ENCODE measurements at regions not wholly inside any gene's neighbourhood (a gene's known extent, or its start where the extent isn't known, plus 50 kb on each side); places are given as distances from the start of the nearest gene placed in this dataset.

DNA sequence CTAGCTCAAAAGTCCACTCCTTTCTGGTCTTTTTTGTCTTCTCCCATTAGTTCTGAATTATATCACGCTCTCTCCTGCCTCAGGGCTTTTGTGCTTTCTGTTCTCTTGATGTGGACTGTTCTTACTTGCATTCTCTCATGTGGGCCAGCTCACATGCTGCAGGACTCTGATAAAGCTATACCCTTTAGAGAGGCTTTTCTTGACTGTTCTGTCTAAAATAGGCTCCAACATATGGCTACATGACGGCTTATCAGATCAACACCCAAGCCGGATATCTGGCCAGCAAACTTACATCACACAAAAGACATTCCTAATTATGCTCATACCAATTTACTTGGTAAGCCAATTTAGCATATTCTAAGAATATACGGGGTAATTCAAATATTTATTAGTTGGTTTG is 1494.5 kb downstream of the TECRL start (continued):
- TF ChIP-seq BACH1 (IDR thresholded peaks at IDR 0.05; ENCODE audit: borderline replicate concordance): no peak
- TF ChIP-seq HCFC1 (IDR thresholded peaks at IDR 0.05; ENCODE audit: low read length): no peak
- no peak for TF ChIP-seq RB1 (IDR thresholded peaks at IDR 0.05; ENCODE audit: borderline replicate concordance)
- TF ChIP-seq, protein P1, sequence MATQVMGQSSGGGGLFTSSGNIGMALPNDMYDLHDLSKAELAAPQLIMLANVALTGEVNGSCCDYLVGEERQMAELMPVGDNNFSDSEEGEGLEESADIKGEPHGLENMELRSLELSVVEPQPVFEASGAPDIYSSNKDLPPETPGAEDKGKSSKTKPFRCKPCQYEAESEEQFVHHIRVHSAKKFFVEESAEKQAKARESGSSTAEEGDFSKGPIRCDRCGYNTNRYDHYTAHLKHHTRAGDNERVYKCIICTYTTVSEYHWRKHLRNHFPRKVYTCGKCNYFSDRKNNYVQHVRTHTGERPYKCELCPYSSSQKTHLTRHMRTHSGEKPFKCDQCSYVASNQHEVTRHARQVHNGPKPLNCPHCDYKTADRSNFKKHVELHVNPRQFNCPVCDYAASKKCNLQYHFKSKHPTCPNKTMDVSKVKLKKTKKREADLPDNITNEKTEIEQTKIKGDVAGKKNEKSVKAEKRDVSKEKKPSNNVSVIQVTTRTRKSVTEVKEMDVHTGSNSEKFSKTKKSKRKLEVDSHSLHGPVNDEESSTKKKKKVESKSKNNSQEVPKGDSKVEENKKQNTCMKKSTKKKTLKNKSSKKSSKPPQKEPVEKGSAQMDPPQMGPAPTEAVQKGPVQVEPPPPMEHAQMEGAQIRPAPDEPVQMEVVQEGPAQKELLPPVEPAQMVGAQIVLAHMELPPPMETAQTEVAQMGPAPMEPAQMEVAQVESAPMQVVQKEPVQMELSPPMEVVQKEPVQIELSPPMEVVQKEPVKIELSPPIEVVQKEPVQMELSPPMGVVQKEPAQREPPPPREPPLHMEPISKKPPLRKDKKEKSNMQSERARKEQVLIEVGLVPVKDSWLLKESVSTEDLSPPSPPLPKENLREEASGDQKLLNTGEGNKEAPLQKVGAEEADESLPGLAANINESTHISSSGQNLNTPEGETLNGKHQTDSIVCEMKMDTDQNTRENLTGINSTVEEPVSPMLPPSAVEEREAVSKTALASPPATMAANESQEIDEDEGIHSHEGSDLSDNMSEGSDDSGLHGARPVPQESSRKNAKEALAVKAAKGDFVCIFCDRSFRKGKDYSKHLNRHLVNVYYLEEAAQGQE (IDR thresholded peaks at IDR 0.05; ENCODE audit: low read depth, low read length): no peak
- no peak for TF ChIP-seq LARP7 (IDR thresholded peaks at IDR 0.05)
- TF ChIP-seq CHD4 (IDR thresholded peaks at IDR 0.05): no peak
- TF ChIP-seq YY1 (IDR thresholded peaks at IDR 0.05; ENCODE audit: low read depth, low read length): no peak
- TF ChIP-seq ZNF622 (IDR thresholded peaks at IDR 0.05): no peak
- TF ChIP-seq SUPT20H (IDR thresholded peaks at IDR 0.05; ENCODE audit: borderline replicate concordance, control insufficient read depth, low read depth, low read length): no peak

DNA sequence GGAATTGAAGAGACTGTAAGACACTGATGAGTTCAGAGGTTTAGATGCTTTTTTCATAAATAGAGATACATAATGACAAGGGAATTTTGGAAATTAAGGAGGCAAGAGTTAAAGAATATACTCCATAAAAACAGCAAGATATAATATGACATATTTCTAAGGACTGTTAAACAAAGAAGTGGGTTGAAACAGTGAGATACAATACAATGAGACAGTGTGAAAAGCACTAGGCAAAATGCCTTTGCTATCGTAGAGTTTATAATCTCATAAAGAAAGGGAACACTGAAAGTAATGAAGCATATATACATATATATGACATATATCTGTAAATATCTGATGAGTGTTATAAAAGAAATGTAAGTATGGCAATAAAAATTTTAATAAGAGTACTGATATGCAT is 1496.2 kb downstream of the TECRL start:
- intact Hi-C loops (cut with micrococcal nuclease; ENCODE audit: unreplicated experiment): no loop called here
- Histone ChIP-seq H3K4me2 (ENCODE audit: control insufficient read depth, insufficient read depth) (no peak overlapping the region), H3K9me3 (replicated peaks; ENCODE audit: control insufficient read depth, insufficient read depth, low read length) (no peaks in the 10 kb centered on the region), H3K27ac (ENCODE audit: control insufficient read depth, insufficient read depth) (no peak overlapping the region), H4K20me1 (ENCODE audit: control insufficient read depth, insufficient read depth) (no peaks in the 10 kb centered on the region), H3K4me3 (no peak overlapping the region), H3K27me3 (replicated peaks in 1 of 2; ENCODE audit: control insufficient read depth in 2 of 2, insufficient read depth in 2 of 2, low read length in 1 of 2) (no peaks in the 10 kb centered on the region), H3K36me3 (ENCODE audit: control insufficient read depth in 2 of 2, insufficient read depth in 2 of 2, low read length in 1 of 2) (no peaks in the 10 kb centered on the region), H3K79me2 (ENCODE audit: control insufficient read depth, insufficient read depth, low read length) (no peaks in the 10 kb centered on the region), H3K4me1 (ENCODE audit: control insufficient read depth, insufficient read depth, low read length) (no peaks in the 10 kb centered on the region), H2AFZ (ENCODE audit: control insufficient read depth, low read depth, low read length) (no peak overlapping the region), H3K9ac (ENCODE audit: control insufficient read depth, insufficient read depth, low read length) (no peak overlapping the region)
- in situ Hi-C loops (cut with MboI): no loop called here
- ChIA-PET CTCF (no interaction called here), SMC1A (ENCODE audit: uncharacterized antibody, unreplicated experiment) (no interaction called here), POLR2A (no interaction called here), RAD21 (ENCODE audit: unreplicated experiment) (no interaction called here)
- FAIRE-seq: no peak
- 38% methylated on average over 1 of the region's 1 CpG for WGBS (ENCODE audit: insufficient coverage, insufficient replicate concordance, low lambda C conversion rate, missing lambda C conversion rate)
- no peak for TF ChIP-seq MEF2A (IDR thresholded peaks at IDR 0.05; ENCODE audit: insufficient read depth, low read depth, low read length)
- TF ChIP-seq, protein P2, sequence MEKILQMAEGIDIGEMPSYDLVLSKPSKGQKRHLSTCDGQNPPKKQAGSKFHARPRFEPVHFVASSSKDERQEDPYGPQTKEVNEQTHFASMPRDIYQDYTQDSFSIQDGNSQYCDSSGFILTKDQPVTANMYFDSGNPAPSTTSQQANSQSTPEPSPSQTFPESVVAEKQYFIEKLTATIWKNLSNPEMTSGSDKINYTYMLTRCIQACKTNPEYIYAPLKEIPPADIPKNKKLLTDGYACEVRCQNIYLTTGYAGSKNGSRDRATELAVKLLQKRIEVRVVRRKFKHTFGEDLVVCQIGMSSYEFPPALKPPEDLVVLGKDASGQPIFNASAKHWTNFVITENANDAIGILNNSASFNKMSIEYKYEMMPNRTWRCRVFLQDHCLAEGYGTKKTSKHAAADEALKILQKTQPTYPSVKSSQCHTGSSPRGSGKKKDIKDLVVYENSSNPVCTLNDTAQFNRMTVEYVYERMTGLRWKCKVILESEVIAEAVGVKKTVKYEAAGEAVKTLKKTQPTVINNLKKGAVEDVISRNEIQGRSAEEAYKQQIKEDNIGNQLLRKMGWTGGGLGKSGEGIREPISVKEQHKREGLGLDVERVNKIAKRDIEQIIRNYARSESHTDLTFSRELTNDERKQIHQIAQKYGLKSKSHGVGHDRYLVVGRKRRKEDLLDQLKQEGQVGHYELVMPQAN (conservative IDR thresholded peaks at IDR 0.05): no peak
- no peak for TF ChIP-seq SREBF2 (IDR thresholded peaks at IDR 0.05; ENCODE audit: low read length)
- TF ChIP-seq POLR2AphosphoS2 (IDR thresholded peaks at IDR 0.05; ENCODE audit: low read depth, low read length): no peak
- TF ChIP-seq, protein P3, sequence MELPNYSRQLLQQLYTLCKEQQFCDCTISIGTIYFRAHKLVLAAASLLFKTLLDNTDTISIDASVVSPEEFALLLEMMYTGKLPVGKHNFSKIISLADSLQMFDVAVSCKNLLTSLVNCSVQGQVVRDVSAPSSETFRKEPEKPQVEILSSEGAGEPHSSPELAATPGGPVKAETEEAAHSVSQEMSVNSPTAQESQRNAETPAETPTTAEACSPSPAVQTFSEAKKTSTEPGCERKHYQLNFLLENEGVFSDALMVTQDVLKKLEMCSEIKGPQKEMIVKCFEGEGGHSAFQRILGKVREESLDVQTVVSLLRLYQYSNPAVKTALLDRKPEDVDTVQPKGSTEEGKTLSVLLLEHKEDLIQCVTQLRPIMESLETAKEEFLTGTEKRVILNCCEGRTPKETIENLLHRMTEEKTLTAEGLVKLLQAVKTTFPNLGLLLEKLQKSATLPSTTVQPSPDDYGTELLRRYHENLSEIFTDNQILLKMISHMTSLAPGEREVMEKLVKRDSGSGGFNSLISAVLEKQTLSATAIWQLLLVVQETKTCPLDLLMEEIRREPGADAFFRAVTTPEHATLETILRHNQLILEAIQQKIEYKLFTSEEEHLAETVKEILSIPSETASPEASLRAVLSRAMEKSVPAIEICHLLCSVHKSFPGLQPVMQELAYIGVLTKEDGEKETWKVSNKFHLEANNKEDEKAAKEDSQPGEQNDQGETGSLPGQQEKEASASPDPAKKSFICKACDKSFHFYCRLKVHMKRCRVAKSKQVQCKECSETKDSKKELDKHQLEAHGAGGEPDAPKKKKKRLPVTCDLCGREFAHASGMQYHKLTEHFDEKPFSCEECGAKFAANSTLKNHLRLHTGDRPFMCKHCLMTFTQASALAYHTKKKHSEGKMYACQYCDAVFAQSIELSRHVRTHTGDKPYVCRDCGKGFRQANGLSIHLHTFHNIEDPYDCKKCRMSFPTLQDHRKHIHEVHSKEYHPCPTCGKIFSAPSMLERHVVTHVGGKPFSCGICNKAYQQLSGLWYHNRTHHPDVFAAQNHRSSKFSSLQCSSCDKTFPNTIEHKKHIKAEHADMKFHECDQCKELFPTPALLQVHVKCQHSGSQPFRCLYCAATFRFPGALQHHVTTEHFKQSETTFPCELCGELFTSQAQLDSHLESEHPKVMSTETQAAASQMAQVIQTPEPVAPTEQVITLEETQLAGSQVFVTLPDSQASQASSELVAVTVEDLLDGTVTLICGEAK (IDR thresholded peaks at IDR 0.05; ENCODE audit: borderline replicate concordance): no peak
- TF ChIP-seq BHLHE40 (IDR thresholded peaks at IDR 0.05; ENCODE audit: borderline replicate concordance in 1 of 2, low read depth in 2 of 2, low read length in 1 of 2): no peak
- TF ChIP-seq ZBED1 (IDR thresholded peaks at IDR 0.05; ENCODE audit: borderline replicate concordance): no peak
- DNase-seq (ENCODE audit: low read depth, low spot score): no peak
- no TSS peak for BruUV-seq (replicated peaks)
- no peak for ATAC-seq

Data from GM12878 (cell line).